DMS 273 (cell line): ENCODE measurements at regions not wholly inside any gene's neighbourhood (a gene's known extent, or its start where the extent isn't known, plus 50 kb on each side); places are given as distances from the start of the nearest gene placed in this dataset.
A peak's percentile ranks its signal among the peaks of the same experiment; 100 is the strongest.
"Not testable (repeated sequence)": the region's sequence is repeated elsewhere in the genome, so short reads cannot be mapped to it uniquely, and the experiment has no call there.

Experiments
- DNase-seq: peaks from one replicate; lab custom pipeline; 2025; ENCODE audit not compliant: unreplicated experiment; lab: John Stamatoyannopoulos, UW

GRCh38 chr16:66176731-66177130, 189.8 kb upstream of the CDH5 start:
- DNase-seq, result no peak

GRCh38 chr16:66176111-66176510, 190.4 kb upstream of the CDH5 start:
- DNase-seq, result no peak

DNA sequence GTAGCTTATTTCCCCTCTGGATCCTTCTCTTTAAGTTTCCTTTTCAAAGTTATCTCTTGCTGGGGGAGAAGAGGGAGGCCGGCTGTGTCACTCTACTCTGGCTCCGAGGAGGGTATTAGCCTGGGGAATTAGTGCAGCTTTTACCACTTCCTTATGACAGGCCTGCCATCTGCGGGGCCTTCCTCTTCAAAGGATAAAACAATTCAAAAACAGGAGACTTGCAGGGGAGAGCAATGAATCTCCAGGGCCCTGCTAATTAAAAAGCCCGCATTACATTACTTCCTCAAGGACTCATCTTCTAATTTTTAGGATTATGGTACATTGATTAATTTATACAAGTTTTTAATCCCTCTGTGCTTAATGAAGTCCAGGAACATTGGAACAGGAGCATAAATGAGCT, 190.9 kb upstream of the CDH5 start:
- DNase-seq, result no peak

- DNase-seq, result no peak
Measured at GRCh38 chr16:66175058-66175457, 191.4 kb upstream of the CDH5 start.

DNA sequence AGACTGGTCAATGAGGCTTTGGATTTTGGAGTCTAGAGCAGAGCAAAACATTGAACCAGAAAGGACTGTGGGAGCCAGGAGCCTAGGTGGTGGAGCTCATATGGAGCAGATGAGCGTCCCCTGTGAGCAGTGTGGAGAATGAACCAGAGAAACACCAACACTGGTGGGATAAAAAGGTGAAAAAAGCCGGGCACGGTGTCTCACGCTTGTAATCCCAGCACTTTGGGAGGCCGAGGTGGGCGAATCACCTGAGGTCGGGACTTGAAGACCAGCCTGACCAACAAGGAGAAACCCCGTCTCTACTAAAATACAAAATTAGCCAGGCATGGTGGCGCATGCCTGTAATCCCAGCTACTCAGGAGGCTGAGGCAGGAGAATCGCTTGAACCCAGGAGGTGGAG, 192.7 kb upstream of the CDH5 start:
- not testable (repeated sequence) for DNase-seq

- DNase-seq, result not testable (repeated sequence)
Measured at GRCh38 chr16:66173181-66173580, 193.3 kb upstream of the CDH5 start.

GRCh38 chr16:66172463-66172862, 194.0 kb upstream of the CDH5 start:
- no peak for DNase-seq

GRCh38 chr16:66171578-66171977, 194.9 kb upstream of the CDH5 start:
- no peak for DNase-seq

DNA sequence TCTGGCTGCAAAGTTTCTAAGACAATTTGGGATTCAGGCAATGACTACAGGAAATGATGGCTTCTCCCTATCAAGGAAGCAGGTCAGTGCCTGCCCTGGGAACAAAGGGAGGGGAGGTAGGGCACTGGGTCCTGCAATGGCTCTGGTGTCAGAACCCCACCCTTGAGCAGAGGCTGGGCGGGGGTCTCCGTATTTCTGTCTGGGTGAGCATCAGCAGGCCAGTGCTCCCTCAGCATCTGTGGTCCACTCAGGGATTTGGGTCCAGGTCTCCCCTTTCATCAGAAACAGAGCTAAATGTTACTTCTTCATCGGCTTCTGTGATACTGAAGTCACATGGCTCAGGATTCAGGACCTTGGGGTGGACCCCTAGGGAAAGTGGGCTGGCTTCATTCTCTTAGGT, 195.5 kb upstream of the CDH5 start:
- no peak for DNase-seq

GRCh38 chr16:66169817-66170216, 196.7 kb upstream of the CDH5 start:
- DNase-seq, result no peak

GRCh38 chr16:66168777-66169176, 197.7 kb upstream of the CDH5 start:
- no peak for DNase-seq

DNA sequence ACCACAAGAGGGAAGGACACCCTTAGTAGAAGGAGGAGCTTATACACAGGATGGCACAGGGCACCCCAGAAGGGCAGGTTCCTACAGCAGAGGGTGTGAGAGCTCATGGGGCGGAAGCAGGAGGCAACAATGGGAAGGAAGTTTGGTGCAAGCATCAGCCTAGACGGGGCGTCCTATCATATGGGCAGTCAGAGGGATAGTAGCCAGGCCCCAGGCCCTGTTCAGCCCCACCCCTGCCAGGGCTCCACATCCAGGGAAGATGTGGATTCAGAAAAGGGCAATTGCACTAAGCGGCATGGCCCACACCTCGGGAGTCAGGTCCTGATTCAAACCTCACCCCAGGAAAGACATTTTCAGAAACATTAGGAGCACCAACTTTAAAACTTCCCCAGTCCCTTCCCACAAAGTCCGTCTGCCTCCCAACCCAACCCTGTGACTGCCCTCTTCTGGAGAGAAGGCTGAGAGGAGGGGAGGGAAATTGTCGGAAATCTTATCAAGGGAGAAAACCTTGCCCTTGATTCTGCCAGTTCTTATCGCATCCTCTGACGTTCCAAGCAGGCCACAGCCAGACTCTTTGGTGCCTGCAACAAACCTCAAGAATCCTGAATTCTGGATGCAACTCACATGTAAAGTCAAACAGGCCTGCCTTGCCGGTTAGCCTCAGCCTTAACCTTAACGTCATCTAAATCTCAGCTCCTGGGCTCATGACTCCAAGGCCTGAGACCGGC, 198.8 kb upstream of the CDH5 start:
- peak; percentile 9 for DNase-seq

DNA sequence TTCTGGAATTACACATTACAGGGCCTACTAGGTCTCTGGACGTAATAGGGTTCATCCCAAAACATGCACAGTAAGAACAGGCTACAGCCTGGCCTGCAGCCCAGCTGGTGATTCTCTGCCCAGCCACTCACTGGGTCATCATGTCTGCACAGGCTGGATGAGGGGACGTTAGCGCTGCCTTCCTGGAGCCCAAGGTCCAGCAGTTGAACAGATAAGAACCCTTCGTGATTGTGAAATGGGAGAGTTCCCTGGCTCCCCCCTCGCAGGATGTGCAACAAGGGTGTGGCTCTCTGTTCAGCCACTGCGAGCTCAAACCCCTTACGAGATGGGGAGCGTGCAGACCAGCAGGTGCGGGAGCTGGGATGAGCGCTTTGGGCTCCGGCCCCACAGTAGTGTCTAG, 200.0 kb upstream of the CDH5 start:
- no peak for DNase-seq

DNA sequence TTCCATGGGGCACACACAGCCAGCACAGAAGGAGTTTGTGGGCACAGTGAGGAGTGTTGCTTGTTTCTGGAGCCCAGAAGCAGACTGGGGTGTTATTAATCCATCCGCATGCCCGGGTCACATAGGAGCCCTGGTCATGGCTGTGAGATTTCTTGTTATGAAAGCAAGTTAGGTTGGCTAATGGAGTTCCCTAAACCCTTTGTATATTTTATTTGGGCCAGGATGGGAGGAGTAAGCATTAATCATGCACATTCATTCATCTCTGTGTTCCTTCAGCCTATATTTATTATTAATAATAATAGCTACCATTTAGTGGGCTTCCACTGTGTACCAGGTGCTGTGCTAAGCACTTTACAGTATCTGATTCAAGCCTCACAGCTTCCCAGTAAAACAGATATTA, 200.6 kb upstream of the CDH5 start:
- DNase-seq, result no peak

DNA sequence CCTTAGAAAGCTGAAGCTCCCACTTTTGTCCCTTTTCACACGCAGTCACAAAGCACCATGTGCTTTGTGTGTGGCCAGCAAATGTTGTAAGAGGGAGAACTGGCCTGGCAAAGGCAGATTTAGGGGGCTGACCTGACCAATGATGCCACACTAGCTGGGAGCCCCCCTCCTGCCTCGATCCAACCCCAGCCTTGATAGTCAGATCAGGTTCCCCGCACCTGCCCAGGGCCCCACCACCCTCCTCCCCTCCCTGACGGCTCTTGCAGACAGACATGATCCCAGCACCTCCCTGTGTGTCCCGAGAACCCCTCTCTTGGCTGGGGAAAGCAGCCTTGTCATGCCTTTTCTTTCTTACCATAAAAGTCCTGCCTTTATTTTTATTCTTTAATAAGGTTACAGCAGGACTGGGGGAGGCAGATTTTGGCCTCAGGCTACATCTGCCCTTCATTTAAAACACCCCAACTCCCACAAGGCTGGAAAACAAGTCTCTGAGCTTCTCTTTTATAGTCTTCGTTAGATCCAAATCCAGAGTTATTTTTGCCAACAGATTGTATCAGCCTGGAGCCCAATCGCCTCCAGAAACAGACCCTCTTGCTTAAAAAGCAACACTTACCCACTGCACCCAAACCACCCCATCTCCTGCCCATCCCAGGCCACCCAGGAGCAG, 201.8 kb upstream of the CDH5 start:
- DNase-seq, result no peak

- no peak for DNase-seq
Measured at GRCh38 chr16:66162821-66163220, 203.7 kb upstream of the CDH5 start.

GRCh38 chr16:66161942-66162341, 204.5 kb upstream of the CDH5 start:
- peak; percentile 19 for DNase-seq

- DNase-seq, result no peak
Measured at GRCh38 chr16:66161269-66161668, 205.2 kb upstream of the CDH5 start.

DNA sequence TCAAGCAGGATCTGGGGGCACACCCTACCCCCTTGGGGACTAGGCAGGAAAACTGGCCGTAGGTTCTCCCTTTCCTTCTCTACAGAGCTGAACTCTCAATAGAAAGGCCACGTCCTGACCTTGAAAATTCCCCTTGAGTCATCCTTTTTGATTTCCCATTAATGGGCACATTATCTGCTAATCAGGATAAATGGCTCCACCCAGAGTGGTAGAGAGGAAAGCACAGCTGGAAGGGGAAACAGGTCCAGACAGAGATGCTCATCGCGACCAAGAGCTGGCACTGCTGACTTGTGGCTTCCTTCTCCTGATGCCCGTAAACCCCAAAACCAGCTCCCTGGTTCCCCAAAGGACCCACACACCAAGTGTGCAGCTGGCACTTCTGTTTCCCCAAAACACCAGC, 206.5 kb upstream of the CDH5 start:
- no peak for DNase-seq

DNA sequence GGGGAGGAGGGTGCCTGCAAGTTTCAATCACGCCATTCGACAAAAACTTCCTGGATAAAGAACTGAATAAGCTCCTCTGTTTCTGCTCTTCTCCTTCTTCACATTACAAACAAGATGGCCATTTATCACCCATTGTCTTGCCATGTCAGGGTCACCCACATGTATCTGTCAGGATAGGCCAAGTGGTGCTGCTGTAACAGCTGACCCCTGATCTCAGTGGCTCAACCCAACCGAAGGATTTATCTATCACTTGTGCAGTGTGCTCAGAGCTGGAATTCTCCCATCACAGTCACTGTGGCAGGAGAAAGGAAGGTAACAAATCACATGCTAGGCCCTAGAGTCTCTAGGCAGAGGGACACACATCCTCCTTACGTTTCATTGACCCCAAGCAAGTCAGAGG, 210.0 kb upstream of the CDH5 start:
- no peak for DNase-seq

DNA sequence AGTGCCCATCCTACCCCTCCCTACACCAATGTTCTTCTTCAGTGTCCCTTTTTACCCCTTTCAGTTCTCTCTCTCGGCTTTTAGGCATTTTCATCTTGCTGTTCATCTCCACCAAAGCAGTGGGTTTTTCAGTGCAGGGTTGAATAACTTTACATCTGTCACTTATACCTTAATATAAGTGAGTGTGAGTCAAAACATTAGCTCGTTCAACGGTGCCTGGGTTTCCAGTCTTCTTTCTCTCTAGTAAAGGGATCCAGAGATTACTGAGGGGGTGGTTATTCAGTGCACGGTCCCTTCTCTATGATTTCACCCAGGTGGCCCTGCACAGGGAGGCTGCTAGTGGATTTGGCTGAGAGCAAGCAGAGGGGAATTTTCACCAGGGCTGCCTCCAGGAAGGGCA, 210.6 kb upstream of the CDH5 start:
- DNase-seq, result no peak

DNA sequence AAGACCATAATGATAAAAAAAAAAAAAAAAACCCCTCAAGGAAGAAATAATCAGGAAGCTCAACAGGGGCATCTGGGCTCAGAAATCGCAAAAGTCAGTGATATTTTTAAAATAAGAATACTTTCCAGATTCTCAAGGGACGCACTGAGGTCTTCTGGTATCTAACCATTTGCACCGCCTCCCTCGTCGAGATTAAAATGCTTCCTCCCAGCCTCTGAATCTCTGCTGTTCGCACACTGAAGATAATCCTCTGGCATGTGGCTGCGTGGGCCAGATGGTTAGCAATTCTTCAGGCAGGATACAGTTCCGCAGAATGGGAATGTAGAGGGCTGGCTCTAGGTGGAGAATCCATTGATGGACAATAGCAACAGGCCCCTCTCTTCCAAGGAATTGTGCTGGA, 211.7 kb upstream of the CDH5 start:
- DNase-seq, result no peak

GRCh38 chr16:66152823-66153393, 213.6 kb upstream of the CDH5 start:
- DNase-seq, result no peak
